Endothelial cell of umbilical vein (primary cell): ENCODE measurements at regions not wholly inside any gene's neighbourhood (a gene's known extent, or its start where the extent isn't known, plus 50 kb on each side); places are given as distances from the start of the nearest gene placed in this dataset.

ENCODE experiments used
- CTCF ChIP-seq, 2 donors: IDR thresholded peaks; 1 replicate in 1 of 2; 2 replicates in 1 of 2; pipeline ENCODE4 v1.5.1; 2011; ENCODE audit warnings: low read length in 2 of 2, mild to moderate bottlenecking in 2 of 2, moderate library complexity in 2 of 2, control low read depth in 1 of 2, inconsistent platforms in 1 of 2, low read depth in 1 of 2; ENCODE audit not compliant: insufficient read depth in 1 of 2; ENCODE audit errors: extremely low read depth in 1 of 2
- FOS ChIP-seq: IDR thresholded peaks from 2 replicates; pipeline ENCODE4 v1.6.1; 2011; ENCODE audit warnings: mild to moderate bottlenecking, low read length, moderate library complexity, borderline replicate concordance; ENCODE audit not compliant: insufficient read depth
- JUN ChIP-seq: IDR thresholded peaks from 2 replicates; pipeline ENCODE4 v1.6.1; 2011; ENCODE audit warnings: borderline replicate concordance, low read depth; ENCODE audit not compliant: insufficient read length, insufficient read depth
- MAX ChIP-seq: IDR thresholded peaks from 2 replicates; pipeline ENCODE4 v1.6.1; 2011; ENCODE audit not compliant: insufficient read depth, insufficient read length
- MYC ChIP-seq: IDR thresholded peaks from one replicate; pipeline ENCODE4 v1.6.1; 2011; ENCODE audit warnings: mild to moderate bottlenecking, low read depth, low read length
- POLR2A ChIP-seq: IDR thresholded peaks from 2 replicates; pipeline ENCODE4 v1.6.1; 2012; ENCODE audit warnings: low read depth, mild to moderate bottlenecking, control low read depth, low read length
- POLR2AphosphoS5 ChIP-seq: IDR thresholded peaks from 2 replicates; pipeline ENCODE4 v1.6.1; 2012; ENCODE audit warnings: low read depth, mild to moderate bottlenecking, control low read depth, low read length, moderate library complexity; ENCODE audit not compliant: insufficient read depth

GRCh38 chr7:46537191-46537905, 616.3 kb upstream of the IGFBP3 start:
- TF ChIP-seq CTCF (IDR thresholded peaks at IDR 0.05; ENCODE audit: extremely low read depth in 1 of 2, insufficient read depth in 1 of 2, low read depth in 1 of 2, low read length in 2 of 2), result no peak
- TF ChIP-seq JUN, result no peak
- no peak for TF ChIP-seq MYC
- no peak for TF ChIP-seq POLR2A
- no peak for TF ChIP-seq FOS
- no peak for TF ChIP-seq POLR2AphosphoS5
- no peak for TF ChIP-seq MAX
